BLaER1 treated with 17β-estradiol and CSF1 and Interleukin-3, amounts not matched to agents 10 nM and 100 nM (cell line): ENCODE measurements at regions not wholly inside any gene's neighbourhood (a gene's known extent, or its start where the extent isn't known, plus 50 kb on each side); places are given as distances from the start of the nearest gene placed in this dataset.
"Not testable (repeated sequence)": the region's sequence is repeated elsewhere in the genome, so short reads cannot be mapped to it uniquely, and the experiment has no call there.

Source experiments
- H3K27ac ChIP-seq, 11 experiments: shearing (Covaris generic); formaldehyde crosslinking; 2 replicates each; pipeline ENCODE4 v1.8.1; 2022
- H3K27me3 ChIP-seq, 11 experiments: shearing (Covaris generic); formaldehyde crosslinking; 2 replicates each; pipeline ENCODE4 v1.8.1; 2022
- H3K36me3 ChIP-seq, 11 experiments: shearing (Covaris generic); formaldehyde crosslinking; 2 replicates each; pipeline ENCODE4 v1.8.1; 2022
- H3K4me1 ChIP-seq, 10 experiments: shearing (Covaris generic); formaldehyde crosslinking; 2 replicates each; pipeline ENCODE4 v1.8.1; 2022
- H3K4me2 ChIP-seq, 11 experiments: shearing (Covaris generic); formaldehyde crosslinking; 2 replicates each; pipeline ENCODE4 v1.8.1; 2022
- H3K4me3 ChIP-seq, 10 experiments: shearing (Covaris generic); formaldehyde crosslinking; 2 replicates each; pipeline ENCODE4 v1.8.1; 2022
- H3K9ac ChIP-seq, 11 experiments: shearing (Covaris generic); formaldehyde crosslinking; 2 replicates each; pipeline ENCODE4 v1.8.1; 2022
- H3K9me3 ChIP-seq, 11 experiments: shearing (Covaris generic); formaldehyde crosslinking; replicated peaks in 1 of 11; 2 replicates each; pipeline ENCODE4 v1.8.1; 2022
- H4K20me1 ChIP-seq, 11 experiments: shearing (Covaris generic); formaldehyde crosslinking; 2 replicates each; pipeline ENCODE4 v1.8.1; 2022
- Cebpa-rat ChIP-seq, 11 experiments: shearing (Covaris generic); IDR thresholded peaks; 2 replicates each; pipeline ENCODE4 v1.8.1; 2022

DNA sequence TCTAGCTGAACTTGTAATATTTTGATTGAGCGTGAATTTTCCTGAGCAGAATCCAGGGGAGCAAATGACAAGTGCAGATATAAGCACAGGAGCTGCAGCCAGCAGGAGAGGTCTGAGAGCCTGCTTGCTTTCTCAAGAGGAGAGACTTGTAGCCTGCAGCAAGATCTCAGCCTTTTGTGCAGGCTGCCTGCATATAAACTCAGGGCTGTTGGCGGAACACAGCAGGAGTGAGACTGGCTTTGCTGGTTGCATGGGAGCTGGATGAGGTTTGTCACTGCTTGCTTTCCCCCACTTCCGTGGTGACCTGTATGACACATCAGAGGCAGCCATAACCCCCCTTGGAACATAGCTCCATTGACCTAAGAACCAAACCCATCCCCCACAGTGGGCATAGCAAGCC, 725.4 kb upstream of the RGS18 start:
- Histone ChIP-seq H3K9ac (no peak overlapping the region), H3K4me3 (no peak overlapping the region), H3K36me3 (no peaks in the 10 kb centered on the region), H4K20me1 (no peaks in the 10 kb centered on the region), H3K4me2 (no peak overlapping the region), H3K9me3 (peaks cover 0 to 8% (median 0%) of the 10 kb centered on the region in 11 experiments; a peak in 3 of 22 replicates), H3K27me3 (no peaks in the 10 kb centered on the region), H3K27ac (no peak overlapping the region), H3K4me1 (no peaks in the 10 kb centered on the region)
- no peak for TF ChIP-seq Cebpa-rat (IDR thresholded peaks at IDR 0.05)

GRCh38 chr1:191438979-191439378, 719.3 kb upstream of the RGS18 start:
- Histone ChIP-seq H3K36me3 (no peaks in the 10 kb centered on the region), H3K9me3 (no peaks in the 10 kb centered on the region), H3K4me2 (no peak overlapping the region), H3K4me3 (no peak overlapping the region), H4K20me1 (no peaks in the 10 kb centered on the region), H3K27ac (no peak overlapping the region), H3K4me1 (no peaks in the 10 kb centered on the region), H3K9ac (no peak overlapping the region), H3K27me3 (no peaks in the 10 kb centered on the region)
- TF ChIP-seq Cebpa-rat (IDR thresholded peaks at IDR 0.05), result no peak

- H3K9ac ChIP-seq, H3K4me2 ChIP-seq, H3K36me3 ChIP-seq, H3K27me3 ChIP-seq, H3K27ac ChIP-seq, H3K4me1 ChIP-seq, H3K9me3 ChIP-seq, H3K4me3 ChIP-seq, H4K20me1 ChIP-seq: not testable (repeated sequence)
Observed at GRCh38 chr1:191448279-191448678, 710.0 kb upstream of the RGS18 start.

DNA sequence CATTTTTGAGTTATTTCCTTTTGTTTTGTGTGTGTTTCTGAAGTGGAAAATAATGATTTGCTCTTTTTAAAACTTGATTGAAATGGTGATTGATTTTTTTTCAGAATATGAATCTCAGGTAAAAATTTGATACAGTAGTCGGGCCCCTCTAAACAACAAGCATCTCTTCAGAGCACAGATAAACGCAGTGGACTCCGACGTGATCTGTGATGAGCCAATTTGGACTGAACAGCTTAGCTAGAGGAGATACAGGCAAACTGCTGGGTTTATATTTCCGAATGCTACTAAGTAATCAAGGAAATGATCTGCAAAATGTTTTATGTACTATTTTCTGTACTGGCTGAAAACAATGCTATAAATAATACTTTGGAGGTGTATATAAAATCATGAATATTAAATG, 705.7 kb upstream of the RGS18 start:
- Histone ChIP-seq H3K4me1 (no peaks in the 10 kb centered on the region), H3K36me3 (no peaks in the 10 kb centered on the region), H4K20me1 (no peaks in the 10 kb centered on the region), H3K4me3 (no peak overlapping the region), H3K4me2 (no peak overlapping the region), H3K27me3 (no peaks in the 10 kb centered on the region), H3K9ac (no peak overlapping the region), H3K9me3 (peaks cover 0 to 4% (median 0%) of the 10 kb centered on the region in 11 experiments; a peak in 1 of 22 replicates), H3K27ac (no peak overlapping the region)
- TF ChIP-seq Cebpa-rat (IDR thresholded peaks at IDR 0.05), result no peak

GRCh38 chr1:191453487-191453886, 704.8 kb upstream of the RGS18 start:
- TF ChIP-seq Cebpa-rat (IDR thresholded peaks at IDR 0.05), result no peak
- Histone ChIP-seq H3K4me3 (no peak overlapping the region), H4K20me1 (no peaks in the 10 kb centered on the region), H3K27ac (no peak overlapping the region), H3K4me1 (no peaks in the 10 kb centered on the region), H3K36me3 (no peaks in the 10 kb centered on the region), H3K9me3 (peaks cover 0 to 2% (median 0%) of the 10 kb centered on the region in 11 experiments; a peak in 1 of 22 replicates), H3K27me3 (no peaks in the 10 kb centered on the region), H3K9ac (no peak overlapping the region), H3K4me2 (no peak overlapping the region)

GRCh38 chr1:191457889-191458288, 700.4 kb upstream of the RGS18 start:
- Histone ChIP-seq H4K20me1 (no peaks in the 10 kb centered on the region), H3K27me3 (no peaks in the 10 kb centered on the region), H3K4me1 (no peaks in the 10 kb centered on the region), H3K9ac (no peak overlapping the region), H3K27ac (no peak overlapping the region), H3K4me3 (no peak overlapping the region), H3K9me3 (no peaks in the 10 kb centered on the region), H3K4me2 (no peak overlapping the region), H3K36me3 (no peaks in the 10 kb centered on the region)
- TF ChIP-seq Cebpa-rat (IDR thresholded peaks at IDR 0.05), result no peak

- Histone ChIP-seq H3K27ac (no peak overlapping the region), H3K9ac (no peak overlapping the region), H3K9me3 (no peaks in the 10 kb centered on the region), H3K36me3 (no peaks in the 10 kb centered on the region), H3K4me2 (no peak overlapping the region), H3K27me3 (no peaks in the 10 kb centered on the region), H3K4me3 (no peak overlapping the region), H3K4me1 (no peaks in the 10 kb centered on the region), H4K20me1 (no peaks in the 10 kb centered on the region)
- TF ChIP-seq Cebpa-rat (IDR thresholded peaks at IDR 0.05), result no peak
Observed at GRCh38 chr1:191460234-191460633, 698.0 kb upstream of the RGS18 start.

DNA sequence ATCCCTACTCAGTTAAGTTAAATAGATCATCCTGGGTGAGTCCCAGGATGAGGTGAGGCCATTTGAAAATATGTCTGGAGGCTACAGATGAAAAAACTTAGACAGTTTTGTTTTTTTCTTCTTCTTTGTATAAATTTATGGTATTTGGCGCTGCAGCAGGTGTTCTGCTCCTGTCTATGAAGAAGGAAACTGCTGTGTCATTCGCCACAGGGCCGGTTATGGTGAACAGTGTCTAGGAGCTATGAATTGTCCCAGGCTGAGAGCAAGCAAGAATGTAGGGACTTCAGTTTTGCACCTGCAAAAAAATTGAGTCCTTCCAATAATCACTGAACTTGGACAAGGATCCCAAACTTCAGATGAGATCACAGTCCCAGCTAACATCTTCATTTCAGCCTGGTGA, 674.3 kb upstream of the RGS18 start:
- H3K9ac ChIP-seq, result no peak overlapping the region
- no peaks in the 10 kb centered on the region for H4K20me1 ChIP-seq
- H3K4me3 ChIP-seq, result no peak overlapping the region
- no peak for TF ChIP-seq Cebpa-rat (IDR thresholded peaks at IDR 0.05)
- H3K4me1 ChIP-seq, result no peaks in the 10 kb centered on the region
- no peak overlapping the region for H3K27ac ChIP-seq
- H3K27me3 ChIP-seq, result no peaks in the 10 kb centered on the region
- peaks cover 0 to under 1% (median 0%) of the 10 kb centered on the region in 11 experiments; a peak in 1 of 22 replicates for H3K9me3 ChIP-seq
- no peaks in the 10 kb centered on the region for H3K36me3 ChIP-seq
- no peak overlapping the region for H3K4me2 ChIP-seq

DNA sequence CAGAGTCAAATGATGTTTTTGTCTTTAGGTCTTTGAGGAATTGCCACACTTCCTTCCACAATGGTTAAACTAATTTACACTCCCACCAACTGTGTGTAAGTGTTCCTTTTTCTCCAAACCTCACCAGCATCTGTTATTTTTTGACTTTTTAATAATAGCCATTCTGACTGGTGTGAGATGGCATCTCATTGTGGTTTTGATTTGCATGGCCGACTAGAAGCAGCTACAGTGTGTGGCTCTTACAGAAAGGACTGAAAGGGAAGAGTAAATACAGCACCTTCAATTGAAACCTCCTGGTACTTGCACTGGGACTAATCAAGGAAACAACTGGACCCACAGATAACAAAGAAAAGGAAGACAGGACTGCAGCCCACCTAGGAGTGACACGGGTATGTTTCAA, 668.0 kb upstream of the RGS18 start:
- Histone ChIP-seq H3K36me3 (no peaks in the 10 kb centered on the region), H3K9ac (no peak overlapping the region), H3K9me3 (peaks cover 5 to 17% (median 9%) of the 10 kb centered on the region in 11 experiments; a peak in 12 of 22 replicates), H3K27ac (no peak overlapping the region), H4K20me1 (no peaks in the 10 kb centered on the region), H3K27me3 (no peaks in the 10 kb centered on the region), H3K4me2 (0 out of 22 replicates have a peak overlapping the region, but pooled peaks of 1 of the 11 experiments have one; percentile 13), H3K4me1 (no peaks in the 10 kb centered on the region), H3K4me3 (no peak overlapping the region)
- TF ChIP-seq Cebpa-rat (IDR thresholded peaks at IDR 0.05), result no peak

GRCh38 chr1:191495040-191495439, 663.2 kb upstream of the RGS18 start:
- Histone ChIP-seq H3K4me2 (no peak overlapping the region), H3K9me3 (peaks cover 3 to 6% (median 5%) of the 10 kb centered on the region in 11 experiments; a peak in 11 of 22 replicates), H3K27ac (no peak overlapping the region), H3K27me3 (no peaks in the 10 kb centered on the region), H3K36me3 (no peaks in the 10 kb centered on the region), H3K4me3 (no peak overlapping the region), H4K20me1 (no peaks in the 10 kb centered on the region), H3K4me1 (peaks cover 3 to 11% (median 8%) of the 10 kb centered on the region in 10 experiments; a peak in 11 of 20 replicates), H3K9ac (no peak overlapping the region)
- TF ChIP-seq Cebpa-rat (IDR thresholded peaks at IDR 0.05), result no peak
